Astrocyte of the spinal cord (primary cell): ENCODE measurements at regions not wholly inside any gene's neighbourhood (a gene's known extent, or its start where the extent isn't known, plus 50 kb on each side); places are given as distances from the start of the nearest gene placed in this dataset.
A peak's percentile ranks its signal among the peaks of the same experiment; 100 is the strongest.
"Not testable (repeated sequence)": the region's sequence is repeated elsewhere in the genome, so short reads cannot be mapped to it uniquely, and the experiment has no call there.

ENCODE experiments used
- DNase-seq: peaks from one replicate; pipeline ENCODE4 v3.0.0; 2011; ENCODE audit warnings: low read depth, low spot score
- H3K4me3 ChIP-seq: 2 replicates; pipeline ENCODE4 v1.5.1; 2011; ENCODE audit warnings: low read depth, mild to moderate bottlenecking, low read length, moderate library complexity
- in situ Hi-C: cut with HindIII; loops from 2 replicates; pipeline ENCODE4 v1.10.0; 2017; ENCODE audit warnings: low sequenced_read_pairs
- TF ChIP-seq, protein P1 (sequence below): IDR thresholded peaks from 2 replicates; pipeline ENCODE4 v1.5.1; 2012; ENCODE audit warnings: low read depth, mild to moderate bottlenecking, low read length, inconsistent platforms

DNA sequence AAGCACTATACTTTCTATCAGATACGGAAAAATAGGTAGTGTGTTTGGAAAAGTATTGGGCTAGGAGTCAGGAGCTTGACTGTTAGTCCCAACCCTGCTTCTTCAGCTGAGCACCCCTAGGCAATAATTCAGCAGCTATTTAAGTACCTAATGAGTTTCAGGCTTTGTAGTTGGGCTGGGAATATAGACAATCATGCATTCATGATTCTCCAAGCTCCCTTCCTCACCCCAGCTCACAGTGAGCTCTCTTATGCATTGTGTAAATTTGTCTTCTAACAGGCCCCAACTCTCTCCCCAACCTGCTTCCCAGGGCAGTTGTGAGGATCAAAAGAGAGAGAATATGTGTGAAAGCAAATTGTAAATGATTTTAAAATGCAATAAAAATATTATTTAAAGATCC is 201.2 kb downstream of the MSX2 start:
- H3K4me3 ChIP-seq, result no peak overlapping the region
- TF ChIP-seq, protein P1, sequence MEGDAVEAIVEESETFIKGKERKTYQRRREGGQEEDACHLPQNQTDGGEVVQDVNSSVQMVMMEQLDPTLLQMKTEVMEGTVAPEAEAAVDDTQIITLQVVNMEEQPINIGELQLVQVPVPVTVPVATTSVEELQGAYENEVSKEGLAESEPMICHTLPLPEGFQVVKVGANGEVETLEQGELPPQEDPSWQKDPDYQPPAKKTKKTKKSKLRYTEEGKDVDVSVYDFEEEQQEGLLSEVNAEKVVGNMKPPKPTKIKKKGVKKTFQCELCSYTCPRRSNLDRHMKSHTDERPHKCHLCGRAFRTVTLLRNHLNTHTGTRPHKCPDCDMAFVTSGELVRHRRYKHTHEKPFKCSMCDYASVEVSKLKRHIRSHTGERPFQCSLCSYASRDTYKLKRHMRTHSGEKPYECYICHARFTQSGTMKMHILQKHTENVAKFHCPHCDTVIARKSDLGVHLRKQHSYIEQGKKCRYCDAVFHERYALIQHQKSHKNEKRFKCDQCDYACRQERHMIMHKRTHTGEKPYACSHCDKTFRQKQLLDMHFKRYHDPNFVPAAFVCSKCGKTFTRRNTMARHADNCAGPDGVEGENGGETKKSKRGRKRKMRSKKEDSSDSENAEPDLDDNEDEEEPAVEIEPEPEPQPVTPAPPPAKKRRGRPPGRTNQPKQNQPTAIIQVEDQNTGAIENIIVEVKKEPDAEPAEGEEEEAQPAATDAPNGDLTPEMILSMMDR, result no peak
- no peak for DNase-seq
- in situ Hi-C loops, result no loop called here

DNA sequence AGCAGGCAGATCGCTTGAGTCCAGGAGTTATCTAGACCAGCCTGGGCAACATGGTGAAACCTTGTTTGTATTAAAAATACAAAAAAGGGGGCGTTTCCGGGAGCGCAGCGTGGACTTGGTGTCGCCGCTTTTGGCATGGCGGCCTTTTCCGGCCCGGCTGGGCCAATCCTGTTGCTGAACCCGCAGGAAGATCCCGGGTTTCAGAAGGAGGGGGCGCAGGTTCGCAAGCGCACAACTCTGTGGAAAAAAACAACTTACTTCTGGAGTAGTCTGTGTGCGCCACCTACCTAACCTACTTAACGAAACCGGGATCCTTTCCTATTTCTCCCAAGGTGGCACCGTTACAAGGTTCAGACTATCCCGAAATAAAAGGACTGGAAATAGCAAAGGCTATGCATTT is 198.6 kb downstream of the MSX2 start:
- in situ Hi-C loops, result no loop called here
- no peak for DNase-seq
- TF ChIP-seq, protein P1, result no peak
- no peak overlapping the region for H3K4me3 ChIP-seq

GRCh38 chr5:174920906-174921550 is 196.6 kb downstream of the MSX2 start:
- DNase-seq, result no peak
- H3K4me3 ChIP-seq, result peak overlapping the region; percentile 12
- TF ChIP-seq, protein P1, result no peak
- in situ Hi-C loops, result no loop called here

DNA sequence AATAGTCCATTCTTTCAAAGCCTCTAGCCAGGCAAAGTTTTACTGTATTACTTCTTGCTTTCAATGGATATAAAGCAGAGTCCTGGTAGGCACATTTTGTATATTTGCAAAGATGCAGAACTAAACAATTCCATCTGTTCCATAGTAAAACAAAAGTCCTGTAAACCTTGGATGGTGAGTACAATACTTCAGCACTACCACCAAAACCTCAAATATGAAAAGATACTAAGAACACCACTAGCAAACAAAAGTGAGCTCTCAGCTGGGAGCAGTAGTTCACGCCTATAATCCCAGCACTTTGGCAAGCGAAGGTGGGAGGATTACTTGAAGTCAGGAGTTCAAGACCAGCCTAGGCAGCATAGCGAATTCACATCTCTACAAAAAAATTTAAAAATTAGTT is 195.0 kb downstream of the MSX2 start:
- TF ChIP-seq, protein P1, result no peak
- no peak overlapping the region for H3K4me3 ChIP-seq
- in situ Hi-C loops, result no loop called here
- no peak for DNase-seq

GRCh38 chr5:174918655-174919054 is 194.3 kb downstream of the MSX2 start:
- TF ChIP-seq, protein P1, result no peak
- in situ Hi-C loops, result no loop called here
- no peak overlapping the region for H3K4me3 ChIP-seq
- no peak for DNase-seq

DNA sequence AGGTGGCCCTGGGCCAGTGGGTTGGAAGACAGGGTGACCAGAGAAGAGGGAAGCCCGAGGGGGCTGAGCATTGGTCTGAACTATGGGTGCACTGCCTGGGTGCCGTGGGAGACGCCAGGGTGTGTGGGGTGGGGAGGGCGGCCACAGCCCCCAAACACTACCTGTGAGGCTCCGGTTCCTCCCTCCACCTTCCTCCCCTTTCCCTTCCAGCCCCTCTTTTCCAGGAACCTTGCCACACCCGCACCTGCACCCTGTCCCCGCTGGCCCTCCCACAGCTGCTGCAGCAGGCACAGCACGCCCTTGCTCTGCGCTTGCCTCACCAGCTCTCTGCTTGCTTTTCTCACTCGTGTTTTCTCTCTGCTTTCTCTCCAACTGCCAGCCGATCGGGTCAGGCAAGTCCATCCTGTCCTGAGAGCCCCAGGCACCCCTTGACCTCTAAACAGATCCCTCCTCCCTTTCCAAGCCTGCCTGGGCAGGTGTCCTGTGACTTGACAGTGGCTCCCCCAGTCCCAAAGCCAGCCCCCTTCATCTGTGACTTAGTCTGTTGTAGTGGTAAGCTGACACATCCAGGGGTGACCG is 193.7 kb downstream of the MSX2 start:
- H3K4me3 ChIP-seq, result no peak overlapping the region
- in situ Hi-C loops, result no loop called here
- TF ChIP-seq, protein P1, result no peak
- DNase-seq, result no peak

DNA sequence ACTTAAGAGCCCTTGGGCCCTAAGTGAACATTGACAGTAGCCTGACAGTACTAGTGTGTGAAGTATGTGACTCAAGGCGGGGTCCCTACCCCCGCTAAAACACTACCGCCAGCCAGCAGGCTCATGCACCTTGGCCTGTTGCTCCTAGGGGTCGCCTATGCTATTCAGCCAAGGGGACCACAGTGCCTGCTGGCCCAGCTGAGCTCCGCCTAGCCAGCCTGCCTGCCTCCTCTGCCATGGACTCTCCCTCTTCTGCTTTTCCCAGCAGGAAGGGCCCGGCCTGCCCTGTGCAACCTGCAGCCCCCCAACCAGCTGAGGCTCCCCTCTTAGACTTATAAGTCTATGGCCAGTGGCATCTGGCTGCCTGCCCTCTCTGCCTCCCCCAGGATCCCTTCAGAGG is 193.1 kb downstream of the MSX2 start:
- H3K4me3 ChIP-seq, DNase-seq, in situ Hi-C loops: not testable (repeated sequence)

DNA sequence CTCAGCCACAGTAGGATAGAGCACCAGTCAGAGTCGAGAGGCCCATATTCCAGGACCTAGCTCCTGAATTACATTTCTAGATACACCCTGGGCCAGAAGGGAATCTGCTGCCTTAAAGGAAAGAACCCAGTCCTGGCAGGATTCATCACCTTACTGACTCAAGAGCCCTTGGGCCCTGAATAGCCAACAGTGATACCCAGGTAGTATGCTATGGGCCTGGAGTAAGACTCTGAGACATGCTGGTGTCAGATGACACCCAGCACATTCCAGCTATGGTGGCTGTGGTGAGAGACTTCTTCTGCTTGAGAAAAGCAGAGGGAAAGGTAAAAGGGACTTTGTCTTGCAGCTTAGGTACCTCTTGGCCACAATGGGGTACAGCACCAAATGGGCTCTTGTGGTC is 192.5 kb downstream of the MSX2 start:
- DNase-seq, H3K4me3 ChIP-seq, in situ Hi-C loops: not testable (repeated sequence)
